Ecto neural progenitor cell (in vitro differentiated cells): ENCODE measurements at regions not wholly inside any gene's neighbourhood (a gene's known extent, or its start where the extent isn't known, plus 50 kb on each side); places are given as distances from the start of the nearest gene placed in this dataset.

Source experiments
- DNase-seq: peaks from one replicate; pipeline ENCODE4 v3.0.0-alpha.2; 2018; ENCODE audit warnings: low spot score

GRCh38 chr10:53006663-53007526 is 234.3 kb upstream of the MBL2 start:
- DNase-seq = no peak

GRCh38 chr10:53005612-53006345 is 233.2 kb upstream of the MBL2 start:
- no peak for DNase-seq

- DNase-seq = no peak
Measured at GRCh38 chr10:53003094-53003493, 230.5 kb upstream of the MBL2 start.

GRCh38 chr10:52999681-53000080 is 227.1 kb upstream of the MBL2 start:
- DNase-seq = no peak

- DNase-seq = no peak
Measured at GRCh38 chr10:52999258-52999657, 226.7 kb upstream of the MBL2 start.

- DNase-seq = no peak
Measured at GRCh38 chr10:52997007-52997406, 224.4 kb upstream of the MBL2 start.

- no peak for DNase-seq
Measured at GRCh38 chr10:52994370-52994769, 221.8 kb upstream of the MBL2 start.

GRCh38 chr10:52993109-52993508 is 220.5 kb upstream of the MBL2 start:
- DNase-seq = no peak

GRCh38 chr10:52992567-52992966 is 220.0 kb upstream of the MBL2 start:
- DNase-seq = no peak

GRCh38 chr10:52988923-52989322 is 216.3 kb upstream of the MBL2 start:
- DNase-seq = no peak

- DNase-seq = no peak
Measured at GRCh38 chr10:52986125-52986524, 213.5 kb upstream of the MBL2 start.

- DNase-seq = no peak
Measured at GRCh38 chr10:52984169-52984568, 211.6 kb upstream of the MBL2 start.

GRCh38 chr10:52979295-52979990 is 206.9 kb upstream of the MBL2 start:
- DNase-seq = no peak

- DNase-seq = no peak
Measured at GRCh38 chr10:52977581-52977980, 205.0 kb upstream of the MBL2 start.

- no peak for DNase-seq
Measured at GRCh38 chr10:52967806-52968795, 195.5 kb upstream of the MBL2 start.

GRCh38 chr10:52966904-52967303 is 194.3 kb upstream of the MBL2 start:
- DNase-seq = no peak

- DNase-seq = no peak
Measured at GRCh38 chr10:52965938-52966401, 193.4 kb upstream of the MBL2 start.

GRCh38 chr10:52965509-52965908 is 192.9 kb upstream of the MBL2 start:
- no peak for DNase-seq

- DNase-seq = no peak
Measured at GRCh38 chr10:52961323-52961722, 188.7 kb upstream of the MBL2 start.

GRCh38 chr10:52959810-52960209 is 187.2 kb upstream of the MBL2 start:
- DNase-seq = no peak

- DNase-seq = no peak
Measured at GRCh38 chr10:52956861-52957260, 184.3 kb upstream of the MBL2 start.
